ENCODE measurements at regions not wholly inside any gene's neighbourhood (a gene's known extent, or its start where the extent isn't known, plus 50 kb on each side); places are given as distances from the start of the nearest gene placed in this dataset.

DNA sequence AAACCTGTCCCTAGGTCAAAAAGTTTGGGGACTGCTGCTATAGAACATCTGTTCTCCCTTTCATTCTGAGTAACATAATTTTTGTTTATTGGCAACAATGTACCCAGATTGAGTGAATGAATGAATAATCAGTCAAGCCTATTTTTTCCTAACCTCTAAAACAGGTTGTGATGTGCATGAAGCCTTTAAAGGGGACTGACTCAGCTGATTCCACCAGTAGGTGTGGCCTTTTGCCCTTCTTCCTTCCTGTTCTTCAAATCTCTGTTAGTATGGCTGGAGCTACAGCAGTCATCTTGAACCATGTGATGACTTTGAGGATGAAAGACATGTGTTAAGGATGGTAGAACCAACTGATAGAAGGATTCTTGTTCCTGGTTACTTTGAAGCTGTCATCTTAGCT is 476.1 kb downstream of the NUF2 start:
- Histone ChIP-seq H3K4me3 (no peak overlapping the region), H3K36me3 (no peaks in the 10 kb centered on the region), H3K27me3 (no peaks in the 10 kb centered on the region), H3K9me3 (no peaks in the 10 kb centered on the region), H3K27ac (no peak overlapping the region), H3K4me1 (no peaks in the 10 kb centered on the region)
- intact Hi-C loops (cut with DNase I), result no loop called here
- no peak for TF ChIP-seq CTCF (IDR thresholded peaks at IDR 0.05)
- no peak for FAIRE-seq
- no peak for ATAC-seq
- no peak for DNase-seq

DNA sequence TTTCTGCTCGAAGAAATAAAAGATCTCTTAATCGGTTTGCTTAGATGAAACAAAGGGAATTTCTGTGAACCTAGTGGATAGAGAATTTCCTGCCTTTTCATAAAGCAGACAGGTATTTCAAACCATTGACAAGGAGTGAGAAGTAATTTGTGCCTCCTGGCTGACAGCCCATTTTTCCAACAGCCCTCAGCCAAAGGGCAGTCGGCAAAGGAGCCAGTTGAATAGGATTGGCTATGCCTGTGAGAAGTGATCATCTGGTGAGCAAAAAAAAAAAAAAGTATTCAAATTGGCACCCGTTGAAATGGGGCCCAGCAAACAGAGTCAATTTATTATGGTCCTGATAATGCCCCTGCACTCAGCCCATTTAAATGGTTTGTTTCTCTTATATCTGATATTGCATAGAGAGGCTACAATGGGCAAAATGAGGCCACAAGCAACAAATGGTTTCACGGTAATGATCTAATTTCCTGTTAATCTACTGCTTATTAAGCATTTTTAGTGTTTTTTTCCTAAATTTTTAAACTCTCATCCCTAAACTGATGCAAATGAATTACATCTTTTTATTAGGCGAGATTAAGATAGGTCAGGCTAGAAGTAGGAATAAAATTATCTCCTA is 477.5 kb downstream of the NUF2 start:
- no peak for TF ChIP-seq CTCF (IDR thresholded peaks at IDR 0.05)
- H3K27ac ChIP-seq, result no peak overlapping the region
- no peak overlapping the region for H3K4me3 ChIP-seq
- no peaks in the 10 kb centered on the region for H3K9me3 ChIP-seq
- H3K36me3 ChIP-seq, result no peaks in the 10 kb centered on the region
- peak in 2 of 4 donors; percentile 59 to 67 for ATAC-seq
- no peaks in the 10 kb centered on the region for H3K4me1 ChIP-seq
- intact Hi-C loops (cut with DNase I), result no loop called here
- no peak for FAIRE-seq
- 62 to 65% methylated on average over 6 of the region's 6 CpGs for WGBS, 2 donors
- H3K27me3 ChIP-seq, result no peaks in the 10 kb centered on the region
- DNase-seq, result peak in 4 of 6 donors; percentile 14 to 37 (median 22)

GRCh38 chr1:163807331-163808049 is 485.7 kb downstream of the NUF2 start:
- Histone ChIP-seq H3K27me3 (peaks cover 0 to 3% (median 0%) of the 10 kb centered on the region in 4 donors), H3K4me1 (no peaks in the 10 kb centered on the region), H3K36me3 (no peaks in the 10 kb centered on the region), H3K27ac (no peak overlapping the region), H3K9me3 (no peaks in the 10 kb centered on the region), H3K4me3 (no peak overlapping the region)
- FAIRE-seq (no peak), DNase-seq (no peak), ATAC-seq (no peak)
- no peak for TF ChIP-seq CTCF (IDR thresholded peaks at IDR 0.05)
- 59 to 77% methylated on average over 3 of the region's 3 CpGs for WGBS, 2 donors
- intact Hi-C loops (cut with DNase I), result no loop called here

GRCh38 chr1:163813251-163813650 is 491.5 kb downstream of the NUF2 start:
- peaks cover 0 to 3% (median 0%) of the 10 kb centered on the region in 4 donors for H3K27me3 ChIP-seq
- H3K36me3 ChIP-seq, result no peaks in the 10 kb centered on the region
- H3K9me3 ChIP-seq, result no peaks in the 10 kb centered on the region
- no peak for TF ChIP-seq CTCF (IDR thresholded peaks at IDR 0.05)
- intact Hi-C loops (cut with DNase I), result no loop called here
- no peak for DNase-seq
- no peaks in the 10 kb centered on the region for H3K4me1 ChIP-seq
- no peak for ATAC-seq
- no peak overlapping the region for H3K27ac ChIP-seq
- WGBS, 2 donors, result 62 to 82% methylated on average over 2 of the region's 2 CpGs
- FAIRE-seq, result no peak
- no peak overlapping the region for H3K4me3 ChIP-seq

DNA sequence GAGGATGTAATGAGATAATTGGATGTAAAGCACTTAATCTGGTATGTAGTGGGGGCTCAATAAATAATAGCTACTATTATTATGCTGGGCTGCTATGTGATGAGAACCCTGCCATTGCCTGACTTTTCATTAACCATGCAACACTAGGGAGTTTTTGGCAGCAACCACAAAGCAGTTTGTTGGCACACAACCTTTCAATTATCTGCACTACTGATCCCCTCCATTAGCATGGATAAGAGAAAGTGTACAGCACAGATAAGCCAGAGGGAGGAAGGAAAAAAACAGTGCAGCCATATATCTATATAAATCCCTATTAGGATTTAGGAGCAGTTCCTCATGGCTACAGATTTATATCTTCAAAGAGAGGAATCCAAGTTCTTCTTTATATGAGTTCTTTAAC is 498.5 kb downstream of the NUF2 start:
- H3K27ac ChIP-seq, result no peak overlapping the region
- DNase-seq (no peak), ATAC-seq (no peak), FAIRE-seq (no peak)
- H3K36me3 ChIP-seq, result no peaks in the 10 kb centered on the region
- intact Hi-C loops (cut with DNase I), result no loop called here
- no peaks in the 10 kb centered on the region for H3K9me3 ChIP-seq
- no peaks in the 10 kb centered on the region for H3K4me1 ChIP-seq
- H3K4me3 ChIP-seq, result no peak overlapping the region
- TF ChIP-seq CTCF (IDR thresholded peaks at IDR 0.05), result no peak
- H3K27me3 ChIP-seq, result peaks cover 0 to 3% (median 0%) of the 10 kb centered on the region in 4 donors
